ENCODE measurements at regions not wholly inside any gene's neighbourhood (a gene's known extent, or its start where the extent isn't known, plus 50 kb on each side); places are given as distances from the start of the nearest gene placed in this dataset.

- no peak for DNase-seq (ENCODE audit: low read depth)
- no peak overlapping the region for H3K4me3 ChIP-seq (ENCODE audit: low read depth, low read length)
- TF ChIP-seq CTCF (IDR thresholded peaks at IDR 0.05; ENCODE audit: insufficient read depth, low read length): no peak
Observed at GRCh38 chr20:48265791-48266190, 480.5 kb upstream of the SULF2 start.

- no peak for TF ChIP-seq CTCF (IDR thresholded peaks at IDR 0.05; ENCODE audit: insufficient read depth, low read length)
- no peak for DNase-seq (ENCODE audit: low read depth)
- no peak overlapping the region for H3K4me3 ChIP-seq (ENCODE audit: low read depth, low read length)
Observed at GRCh38 chr20:48262955-48263354, 477.7 kb upstream of the SULF2 start.

- DNase-seq (ENCODE audit: low read depth): no peak
- TF ChIP-seq CTCF (IDR thresholded peaks at IDR 0.05; ENCODE audit: insufficient read depth, low read length): no peak
Observed at GRCh38 chr20:48262466-48262865, 477.2 kb upstream of the SULF2 start.

GRCh38 chr20:48261398-48261910 lies 476.2 kb upstream of the SULF2 start:
- no peak for DNase-seq (ENCODE audit: low read depth)
- H3K4me3 ChIP-seq (ENCODE audit: low read depth, low read length): no peak overlapping the region
- TF ChIP-seq CTCF (IDR thresholded peaks at IDR 0.05; ENCODE audit: insufficient read depth, low read length): no peak

More at GRCh38 chr20:48262466-48262865, 477.2 kb upstream of the SULF2 start:
- no peak overlapping the region for H3K4me3 ChIP-seq (ENCODE audit: low read depth, low read length)

GRCh38 chr20:48260129-48260756 lies 475.0 kb upstream of the SULF2 start:
- no peak overlapping the region for H3K4me3 ChIP-seq (ENCODE audit: low read depth, low read length)
- TF ChIP-seq CTCF (IDR thresholded peaks at IDR 0.05; ENCODE audit: insufficient read depth, low read length): no peak
- no peak for DNase-seq (ENCODE audit: low read depth)

- DNase-seq (ENCODE audit: low read depth): no peak
- TF ChIP-seq CTCF (IDR thresholded peaks at IDR 0.05; ENCODE audit: insufficient read depth, low read length): no peak
- H3K4me3 ChIP-seq (ENCODE audit: low read depth, low read length): no peak overlapping the region
Observed at GRCh38 chr20:48259456-48259855, 474.2 kb upstream of the SULF2 start.

GRCh38 chr20:48257833-48258232 lies 472.6 kb upstream of the SULF2 start:
- H3K4me3 ChIP-seq (ENCODE audit: low read depth, low read length): no peak overlapping the region
- no peak for TF ChIP-seq CTCF (IDR thresholded peaks at IDR 0.05; ENCODE audit: insufficient read depth, low read length)
- DNase-seq (ENCODE audit: low read depth): no peak
